Karpas-422 (cell line): ENCODE measurements at regions not wholly inside any gene's neighbourhood (a gene's known extent, or its start where the extent isn't known, plus 50 kb on each side); places are given as distances from the start of the nearest gene placed in this dataset.
A peak's percentile ranks its signal among the peaks of the same experiment; 100 is the strongest.

Experiments used
- DNase-seq: peaks from one replicate; pipeline ENCODE4 v3.0.0-alpha.2; 2015
- H2AFZ ChIP-seq: fragments of 200-600 bp; sonication (generic); 2 replicates; pipeline ENCODE4 v1.6.1; 2014; ENCODE audit warnings: antibody characterized with exemption, low read length, mixed read lengths
- H3K27ac ChIP-seq: fragments of 200-600 bp; sonication (generic); 2 replicates; pipeline ENCODE4 v1.5.1; 2014; ENCODE audit warnings: mild to moderate bottlenecking, low read length, moderate library complexity
- H3K27me3 ChIP-seq: fragments of 200-600 bp; sonication (generic); 2 replicates; pipeline ENCODE4 v1.6.1; 2014; ENCODE audit warnings: low read length, mixed read lengths
- H3K36me3 ChIP-seq: fragments of 200-600 bp; sonication (generic); 2 replicates; pipeline ENCODE4 v1.6.1; 2014; ENCODE audit warnings: low read length, mixed read lengths; ENCODE audit not compliant: insufficient read depth
- H3K4me1 ChIP-seq: fragments of 200-600 bp; sonication (generic); 2 replicates; pipeline ENCODE4 v1.6.1; 2014; ENCODE audit warnings: mild to moderate bottlenecking, low read length, mixed read lengths
- H3K4me2 ChIP-seq: fragments of 200-600 bp; sonication (generic); 2 replicates; pipeline ENCODE4 v1.6.1; 2014; ENCODE audit warnings: low read length, low read depth, mild to moderate bottlenecking; ENCODE audit not compliant: poor library complexity, severe bottlenecking
- H3K4me3 ChIP-seq: fragments of 200-600 bp; sonication (generic); 2 replicates; pipeline ENCODE4 v1.5.1; 2014; ENCODE audit warnings: mild to moderate bottlenecking, antibody characterized with exemption, low read length, mixed read lengths
- H3K79me2 ChIP-seq: fragments of 200-600 bp; sonication (generic); 2 replicates; pipeline ENCODE4 v1.6.1; 2014; ENCODE audit warnings: mild to moderate bottlenecking, low read length, mixed read lengths
- H3K9ac ChIP-seq: fragments of 200-600 bp; sonication (generic); 2 replicates; pipeline ENCODE4 v1.6.0; 2014; ENCODE audit warnings: low read length
- H3K9me2 ChIP-seq: fragments of 200-600 bp; sonication (generic), shearing (Covaris generic); replicated peaks from 2 replicates; pipeline ENCODE4 v1.6.0; 2014; ENCODE audit warnings: mild to moderate bottlenecking, low read length, moderate library complexity; ENCODE audit not compliant: insufficient read depth
- H3K9me3 ChIP-seq: fragments of 300-700, 200-600 bp; sonication (generic); 2 replicates; pipeline ENCODE4 v1.6.1; 2014; ENCODE audit warnings: low read length, mixed read lengths
- H4K20me1 ChIP-seq: fragments of 200-600 bp; sonication (generic); 2 replicates; pipeline ENCODE4 v1.6.1; 2014; ENCODE audit warnings: mild to moderate bottlenecking, antibody characterized with exemption, low read length, low read depth; ENCODE audit not compliant: insufficient read depth

DNA sequence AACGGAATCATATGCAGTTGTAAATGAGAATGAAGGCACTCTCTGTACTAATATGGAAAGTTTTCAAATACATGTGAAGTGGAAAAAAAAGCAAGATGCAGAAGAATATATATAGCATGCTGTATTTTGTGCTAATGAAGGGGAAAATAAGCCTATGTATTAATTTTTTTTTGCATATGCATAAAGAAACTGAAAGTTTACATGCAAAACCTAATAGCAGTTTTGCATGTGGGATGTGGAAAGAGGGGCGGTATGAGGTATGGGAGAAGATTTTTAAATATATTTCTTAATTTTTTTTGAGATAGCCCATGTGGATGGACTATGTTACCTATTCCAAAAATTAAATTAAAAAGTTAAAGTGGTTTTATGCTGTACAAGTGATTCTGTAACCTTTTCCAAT, 83.7 kb upstream of the IL12B start:
- Histone ChIP-seq H3K9ac (no peak overlapping the region), H3K27me3 (0 out of 2 replicates have a peak, but pooled peaks cover 3% of the 10 kb centered on the region), H3K9me3 (no peaks in the 10 kb centered on the region), H3K79me2 (no peaks in the 10 kb centered on the region), H3K4me2 (peak overlapping the region; percentile 49), H3K4me3 (no peak overlapping the region), H3K27ac (no peak overlapping the region), H2AFZ (no peak overlapping the region), H3K4me1 (peaks cover 19% of the 10 kb centered on the region), H3K36me3 (no peaks in the 10 kb centered on the region), H4K20me1 (no peaks in the 10 kb centered on the region), H3K9me2 (no peaks in the 10 kb centered on the region)
- no peak for DNase-seq

DNA sequence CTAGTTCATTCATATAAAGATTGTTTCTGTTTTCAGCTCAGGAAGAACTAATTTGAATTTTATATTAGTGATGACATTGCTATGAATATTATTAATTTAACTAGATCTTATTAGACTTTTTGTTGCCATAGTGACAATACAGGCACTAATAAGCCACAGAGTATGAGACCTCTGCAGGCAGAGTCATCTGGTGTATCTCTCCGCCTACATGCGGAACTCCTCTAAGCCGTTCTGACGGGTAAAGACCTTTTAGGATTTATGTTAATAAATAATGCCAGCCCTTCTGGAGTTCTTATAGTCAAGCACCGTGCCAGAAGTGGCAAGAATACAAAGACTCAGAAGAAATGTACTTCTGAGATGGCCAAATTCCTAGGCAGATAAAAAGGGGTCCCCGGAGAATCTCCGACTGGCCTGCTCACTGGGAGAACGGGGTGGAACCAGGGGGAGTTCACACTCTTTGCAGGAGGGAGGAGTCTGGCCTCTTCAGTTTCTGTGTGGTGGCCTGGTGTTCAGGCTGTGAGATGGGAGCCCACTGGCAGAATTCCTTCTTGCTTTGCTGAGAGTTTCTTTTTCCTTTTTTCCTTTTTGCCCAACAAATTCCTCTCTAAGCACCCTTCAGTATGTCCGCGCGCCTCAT, 85.1 kb upstream of the IL12B start:
- H3K9ac ChIP-seq, result no peak overlapping the region
- H2AFZ ChIP-seq, result no peak overlapping the region
- H3K27ac ChIP-seq, result no peak overlapping the region
- 0 out of 2 replicates have a peak, but pooled peaks cover 3% of the 10 kb centered on the region for H3K27me3 ChIP-seq
- H3K4me2 ChIP-seq, result peak overlapping the region; percentile 49
- no peaks in the 10 kb centered on the region for H3K9me3 ChIP-seq
- no peaks in the 10 kb centered on the region for H3K36me3 ChIP-seq
- H3K4me3 ChIP-seq, result no peak overlapping the region
- no peaks in the 10 kb centered on the region for H4K20me1 ChIP-seq
- H3K4me1 ChIP-seq, result peaks cover 19% of the 10 kb centered on the region
- peak; percentile 51 for DNase-seq
- no peaks in the 10 kb centered on the region for H3K9me2 ChIP-seq
- no peaks in the 10 kb centered on the region for H3K79me2 ChIP-seq

DNA sequence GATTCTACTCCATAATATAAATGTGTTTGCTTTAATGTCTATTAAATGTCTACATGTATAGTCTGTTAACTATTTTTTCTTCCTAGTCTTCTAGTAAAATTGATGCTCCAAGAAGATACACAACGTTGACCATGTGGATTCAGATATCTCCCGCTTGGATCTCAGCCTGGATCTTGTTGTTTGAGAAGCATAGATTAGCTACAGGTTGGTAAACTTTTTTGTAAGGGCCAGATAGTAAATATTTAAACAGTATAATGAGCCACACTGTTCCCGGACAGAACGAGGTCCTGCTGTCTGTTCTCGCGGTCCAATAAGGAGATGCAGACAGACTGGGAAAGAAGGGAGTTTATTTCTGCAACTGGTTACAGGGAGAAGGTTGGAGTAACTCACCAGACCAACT, 86.2 kb upstream of the IL12B start:
- H3K4me3 ChIP-seq, result no peak overlapping the region
- H3K27me3 ChIP-seq, result 0 out of 2 replicates have a peak, but pooled peaks cover 3% of the 10 kb centered on the region
- H2AFZ ChIP-seq, result no peak overlapping the region
- H3K36me3 ChIP-seq, result no peaks in the 10 kb centered on the region
- no peaks in the 10 kb centered on the region for H4K20me1 ChIP-seq
- H3K4me2 ChIP-seq, result no peak overlapping the region
- no peaks in the 10 kb centered on the region for H3K9me2 ChIP-seq
- H3K9me3 ChIP-seq, result no peaks in the 10 kb centered on the region
- peaks cover 19% of the 10 kb centered on the region for H3K4me1 ChIP-seq
- no peaks in the 10 kb centered on the region for H3K79me2 ChIP-seq
- no peak for DNase-seq
- H3K27ac ChIP-seq, result no peak overlapping the region
- no peak overlapping the region for H3K9ac ChIP-seq

DNA sequence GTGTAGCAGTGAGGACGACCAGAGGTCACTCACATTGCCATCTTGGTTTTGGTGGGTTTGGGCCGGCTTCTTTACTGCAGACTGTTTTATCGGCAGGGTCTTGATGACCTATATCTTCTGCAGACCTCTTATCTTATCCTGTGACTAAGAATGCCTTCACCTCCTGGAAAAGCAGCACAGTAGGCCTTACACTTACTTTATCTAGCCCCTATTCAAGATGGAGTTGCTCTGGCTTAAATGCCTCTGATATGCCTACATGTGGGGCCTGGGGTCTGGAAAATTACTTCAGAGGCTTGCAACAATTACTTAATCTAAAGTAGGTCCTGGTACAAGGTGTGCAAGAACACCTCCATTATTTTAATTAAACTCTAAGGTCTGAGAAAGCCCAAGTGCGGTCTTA, 86.9 kb upstream of the IL12B start:
- H3K4me2 ChIP-seq, result no peak overlapping the region
- no peak overlapping the region for H3K4me3 ChIP-seq
- H3K79me2 ChIP-seq, result no peaks in the 10 kb centered on the region
- no peak overlapping the region for H2AFZ ChIP-seq
- peaks cover 19% of the 10 kb centered on the region for H3K4me1 ChIP-seq
- no peaks in the 10 kb centered on the region for H4K20me1 ChIP-seq
- H3K9me3 ChIP-seq, result no peaks in the 10 kb centered on the region
- DNase-seq, result no peak
- H3K9ac ChIP-seq, result no peak overlapping the region
- H3K27ac ChIP-seq, result no peak overlapping the region
- no peaks in the 10 kb centered on the region for H3K9me2 ChIP-seq
- H3K27me3 ChIP-seq, result 0 out of 2 replicates have a peak, but pooled peaks cover 3% of the 10 kb centered on the region
- no peaks in the 10 kb centered on the region for H3K36me3 ChIP-seq

DNA sequence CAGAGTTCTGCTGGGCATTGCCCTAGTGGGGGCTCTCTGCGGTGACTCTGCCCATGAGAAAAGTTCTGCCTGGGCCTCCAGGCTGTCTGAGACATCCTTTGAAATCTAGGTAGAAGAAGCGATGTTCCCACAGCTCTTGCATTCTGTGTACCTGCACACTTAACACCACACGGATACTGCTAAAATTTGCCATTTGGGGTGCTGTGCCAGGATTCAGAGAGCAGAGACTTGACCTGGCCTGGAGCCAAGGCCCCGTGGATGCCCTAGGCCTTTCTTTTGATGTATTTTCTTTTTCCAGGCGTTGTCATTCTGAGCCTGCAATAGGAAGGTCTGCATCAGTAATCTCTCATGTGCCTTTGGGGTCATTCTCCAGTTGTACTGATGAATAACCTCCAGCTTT, 89.3 kb upstream of the IL12B start:
- no peaks in the 10 kb centered on the region for H3K79me2 ChIP-seq
- no peak overlapping the region for H3K27ac ChIP-seq
- DNase-seq, result peak; percentile 51
- H3K36me3 ChIP-seq, result no peaks in the 10 kb centered on the region
- no peaks in the 10 kb centered on the region for H3K9me3 ChIP-seq
- H3K27me3 ChIP-seq, result 0 out of 2 replicates have a peak, but pooled peaks cover 3% of the 10 kb centered on the region
- no peak overlapping the region for H3K4me3 ChIP-seq
- H3K9ac ChIP-seq, result no peak overlapping the region
- H4K20me1 ChIP-seq, result no peaks in the 10 kb centered on the region
- no peak overlapping the region for H3K4me2 ChIP-seq
- H2AFZ ChIP-seq, result no peak overlapping the region
- H3K9me2 ChIP-seq, result no peaks in the 10 kb centered on the region
- peaks cover 7% of the 10 kb centered on the region for H3K4me1 ChIP-seq

DNA sequence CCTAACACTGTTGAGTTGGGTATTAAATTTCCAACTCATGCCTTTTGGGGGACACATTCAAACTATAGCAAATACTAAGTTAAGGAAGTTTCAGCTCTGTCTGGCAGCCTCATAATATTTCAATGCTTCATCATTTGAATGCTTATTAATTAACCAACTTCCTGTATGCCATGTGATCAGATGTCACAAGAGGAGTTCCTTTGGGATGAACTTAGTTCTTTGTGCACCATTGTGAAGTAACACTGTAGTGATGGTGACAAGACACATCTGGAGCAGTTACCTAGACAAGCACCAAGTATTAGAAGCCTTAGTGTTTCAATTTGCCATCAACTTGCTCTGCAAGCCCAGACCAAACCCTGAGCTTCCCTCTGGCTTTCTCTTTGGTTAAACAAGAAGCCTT, 90.7 kb upstream of the IL12B start:
- Histone ChIP-seq H4K20me1 (no peaks in the 10 kb centered on the region), H3K9me2 (no peaks in the 10 kb centered on the region), H3K36me3 (no peaks in the 10 kb centered on the region), H3K4me2 (no peak overlapping the region), H3K27ac (no peak overlapping the region), H3K9me3 (no peaks in the 10 kb centered on the region), H3K4me1 (no peaks in the 10 kb centered on the region), H3K27me3 (no peaks in the 10 kb centered on the region), H2AFZ (no peak overlapping the region), H3K79me2 (no peaks in the 10 kb centered on the region), H3K9ac (no peak overlapping the region), H3K4me3 (no peak overlapping the region)
- DNase-seq, result no peak

DNA sequence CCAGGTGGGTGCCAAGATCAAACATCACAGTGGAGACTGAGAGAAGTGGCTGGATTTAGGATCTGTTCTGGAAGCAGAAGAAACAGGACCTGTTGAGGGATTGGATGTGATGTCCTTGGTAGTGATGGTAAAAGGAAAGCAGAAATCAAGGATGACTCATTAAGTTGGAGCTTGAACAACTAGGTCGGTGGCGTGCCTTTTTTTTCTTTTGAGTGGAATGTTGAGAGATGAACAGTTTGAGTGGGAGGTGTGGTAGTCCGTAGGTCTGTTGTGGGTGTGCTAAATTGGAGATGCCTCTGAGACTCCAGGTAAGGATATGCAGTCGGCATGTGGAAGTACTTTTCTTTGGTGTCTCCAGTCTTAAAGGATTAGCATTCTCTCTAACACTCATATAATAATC, 92.1 kb upstream of the IL12B start:
- Histone ChIP-seq H3K9me2 (no peaks in the 10 kb centered on the region), H3K27ac (no peak overlapping the region), H3K27me3 (no peaks in the 10 kb centered on the region), H3K9me3 (no peaks in the 10 kb centered on the region), H4K20me1 (no peaks in the 10 kb centered on the region), H3K79me2 (no peaks in the 10 kb centered on the region), H2AFZ (no peak overlapping the region), H3K9ac (no peak overlapping the region), H3K4me2 (no peak overlapping the region), H3K4me3 (no peak overlapping the region), H3K36me3 (no peaks in the 10 kb centered on the region), H3K4me1 (no peaks in the 10 kb centered on the region)
- DNase-seq, result no peak

DNA sequence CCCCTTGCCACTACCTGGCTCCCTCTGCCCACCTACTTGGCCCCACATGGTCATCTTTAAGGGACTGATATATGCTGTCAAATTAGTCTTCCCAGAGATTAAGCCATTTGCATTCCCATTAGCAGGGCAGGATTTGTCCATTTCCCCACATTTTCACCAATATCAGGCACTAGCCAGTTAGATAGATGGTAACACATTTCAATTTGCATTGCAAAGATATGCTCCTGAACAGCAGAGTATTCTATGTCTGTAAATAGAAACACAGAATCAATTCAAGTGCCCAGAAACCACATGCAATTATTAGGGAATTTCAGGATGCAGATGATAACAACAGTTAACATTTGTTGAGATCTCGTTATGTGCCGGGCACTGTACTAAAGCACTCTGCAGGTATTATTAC, 92.6 kb upstream of the IL12B start:
- Histone ChIP-seq H3K36me3 (no peaks in the 10 kb centered on the region), H3K9ac (no peak overlapping the region)

More for the DNA sequence above, 92.6 kb upstream of the IL12B start:
- no peak overlapping the region for H2AFZ ChIP-seq
- no peak for DNase-seq
- no peaks in the 10 kb centered on the region for H3K79me2 ChIP-seq
- H3K27ac ChIP-seq, result no peak overlapping the region
- 0 out of 2 replicates have a peak, but pooled peaks cover 3% of the 10 kb centered on the region for H3K27me3 ChIP-seq
- H3K4me1 ChIP-seq, result no peaks in the 10 kb centered on the region
- H3K9me3 ChIP-seq, result no peaks in the 10 kb centered on the region
- no peaks in the 10 kb centered on the region for H4K20me1 ChIP-seq
- H3K4me2 ChIP-seq, result no peak overlapping the region
- H3K4me3 ChIP-seq, result no peak overlapping the region
- H3K9me2 ChIP-seq, result no peaks in the 10 kb centered on the region
